ENCODE measurements at regions not wholly inside any gene's neighbourhood (a gene's known extent, or its start where the extent isn't known, plus 50 kb on each side); places are given as distances from the start of the nearest gene placed in this dataset.

- TF ChIP-seq CTCF (IDR thresholded peaks at IDR 0.05): no peak
- no peak for TF ChIP-seq POLR2A (IDR thresholded peaks at IDR 0.05)
Measured at GRCh38 chr5:23289162-23289561, 218.2 kb upstream of the PRDM9 start.

Measured in body of pancreas (tissue), 4 donors.